ENCODE measurements at regions not wholly inside any gene's neighbourhood (a gene's known extent, or its start where the extent isn't known, plus 50 kb on each side); places are given as distances from the start of the nearest gene placed in this dataset.

DNA sequence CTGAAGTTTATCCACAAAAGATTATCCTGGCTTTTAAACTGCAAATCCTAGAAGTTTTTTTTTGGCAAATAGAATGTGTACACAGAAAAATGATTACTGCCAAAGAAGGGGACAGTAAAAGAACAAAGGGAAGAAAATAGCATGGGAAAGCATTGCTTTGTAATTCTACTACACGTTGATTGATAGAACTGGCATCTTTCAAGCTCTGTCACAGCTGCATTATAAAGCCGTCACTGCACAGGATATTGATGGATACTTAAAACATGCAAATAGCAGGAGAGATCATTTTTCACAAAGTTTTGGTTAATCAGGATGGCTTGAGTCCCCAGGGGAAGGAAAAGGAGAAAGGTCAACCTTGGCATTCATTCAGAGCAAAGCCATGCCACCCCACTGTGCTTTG is 183.7 kb upstream of the RRP15 start:
- no peak overlapping the region for H3K4me3 Mint-ChIP-seq (ENCODE audit: unreplicated experiment)
- TF ChIP-seq CTCF (IDR thresholded peaks at IDR 0.05), result no peak
- no peaks in the 10 kb centered on the region for H3K27me3 Mint-ChIP-seq (ENCODE audit: low read depth)
- peaks cover 1% of the 10 kb centered on the region for H3K36me3 Mint-ChIP-seq (ENCODE audit: low read depth)
- no peak for DNase-seq (ENCODE audit: low spot score)
- no peaks in the 10 kb centered on the region for H3K4me1 Mint-ChIP-seq (ENCODE audit: low read depth)
- peaks cover 22% of the 10 kb centered on the region for H3K9me3 Mint-ChIP-seq (ENCODE audit: low read depth)
- no peak overlapping the region for H3K27ac Mint-ChIP-seq (ENCODE audit: unreplicated experiment)

DNA sequence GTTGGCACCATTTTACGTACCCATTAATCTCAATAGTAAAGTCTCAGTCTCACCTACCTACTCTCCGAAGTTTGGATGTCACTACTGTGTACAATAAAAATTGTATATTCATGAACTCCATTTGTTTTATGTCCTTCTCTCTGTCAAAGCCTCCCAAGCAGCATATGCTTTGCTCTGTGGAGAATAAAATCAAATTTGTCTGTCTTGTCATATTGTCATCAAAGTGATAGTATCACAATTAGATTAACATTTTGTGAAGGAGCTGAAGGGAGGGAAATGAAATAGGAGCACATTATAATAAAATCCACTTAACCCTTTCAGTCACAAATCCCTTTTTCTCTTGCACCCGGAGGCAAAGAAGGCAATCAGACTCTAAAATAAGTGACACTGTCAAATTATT is 177.1 kb upstream of the RRP15 start:
- H3K4me3 Mint-ChIP-seq (ENCODE audit: unreplicated experiment), result no peak overlapping the region
- peaks cover 7% of the 10 kb centered on the region for H3K27me3 Mint-ChIP-seq (ENCODE audit: low read depth)
- peaks cover 3% of the 10 kb centered on the region for H3K9me3 Mint-ChIP-seq (ENCODE audit: low read depth)
- TF ChIP-seq CTCF (IDR thresholded peaks at IDR 0.05), result no peak
- no peak for DNase-seq (ENCODE audit: low spot score)
- H3K27ac Mint-ChIP-seq (ENCODE audit: unreplicated experiment), result no peak overlapping the region
- no peaks in the 10 kb centered on the region for H3K36me3 Mint-ChIP-seq (ENCODE audit: low read depth)
- H3K4me1 Mint-ChIP-seq (ENCODE audit: low read depth), result no peaks in the 10 kb centered on the region

- Mint-ChIP-seq H3K4me3 (ENCODE audit: unreplicated experiment) (no peak overlapping the region), H3K4me1 (ENCODE audit: low read depth) (no peaks in the 10 kb centered on the region), H3K27ac (ENCODE audit: unreplicated experiment) (no peak overlapping the region), H3K27me3 (ENCODE audit: low read depth) (peaks cover 7% of the 10 kb centered on the region), H3K9me3 (ENCODE audit: low read depth) (peaks cover 10% of the 10 kb centered on the region), H3K36me3 (ENCODE audit: low read depth) (no peaks in the 10 kb centered on the region)
- TF ChIP-seq CTCF (IDR thresholded peaks at IDR 0.05), result no peak
- no peak for DNase-seq (ENCODE audit: low spot score)
Observed at GRCh38 chr1:218112862-218113261, 172.2 kb upstream of the RRP15 start.

DNA sequence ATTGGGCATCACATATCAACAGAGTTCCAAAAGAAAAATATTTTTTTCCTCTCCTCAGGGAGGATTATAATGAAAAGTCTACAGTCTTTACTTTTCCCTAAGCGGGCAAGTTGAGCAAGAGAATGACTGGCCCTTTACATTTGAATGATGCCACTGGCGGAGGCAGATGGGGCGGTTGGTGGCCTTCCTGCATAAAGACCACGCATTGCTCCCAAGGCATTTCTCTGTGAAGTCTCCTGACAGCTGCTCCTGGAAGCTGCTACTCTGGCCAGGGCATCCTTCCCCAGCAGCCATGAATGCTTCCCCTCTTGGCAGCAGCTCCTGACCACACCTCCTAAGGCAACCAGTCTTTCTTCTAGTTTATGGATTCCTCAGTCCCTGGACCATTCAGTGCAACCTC is 161.1 kb upstream of the RRP15 start:
- no peak for TF ChIP-seq CTCF (IDR thresholded peaks at IDR 0.05)
- H3K27ac Mint-ChIP-seq (ENCODE audit: unreplicated experiment), result no peak overlapping the region

DNA sequence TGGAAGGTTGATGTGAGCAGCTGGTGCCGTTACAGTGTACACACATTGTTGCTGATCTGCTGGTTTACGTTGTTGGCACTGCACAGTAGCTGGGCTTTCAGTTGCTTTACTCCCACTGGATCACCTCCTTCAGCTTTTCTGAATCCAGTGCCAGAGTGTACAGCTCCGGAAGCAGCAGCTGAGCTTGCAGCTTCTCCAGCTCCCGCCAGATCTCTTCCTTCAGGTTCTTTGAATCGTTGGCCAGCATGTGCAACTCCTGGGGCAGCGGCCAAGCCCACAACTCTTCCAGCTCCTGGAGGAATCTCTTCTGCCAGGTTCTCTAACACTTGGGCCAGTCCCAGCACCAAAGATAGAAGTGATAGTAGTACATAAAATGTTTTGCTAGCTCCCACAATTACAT is 149.7 kb upstream of the RRP15 start:
- H3K4me1 Mint-ChIP-seq (ENCODE audit: low read depth), result no peaks in the 10 kb centered on the region
- no peak overlapping the region for H3K27ac Mint-ChIP-seq (ENCODE audit: unreplicated experiment)
- no peak for DNase-seq (ENCODE audit: low spot score)
- peaks cover 9% of the 10 kb centered on the region for H3K9me3 Mint-ChIP-seq (ENCODE audit: low read depth)
- H3K4me3 Mint-ChIP-seq (ENCODE audit: unreplicated experiment), result no peak overlapping the region
- no peak for TF ChIP-seq CTCF (IDR thresholded peaks at IDR 0.05)
- H3K27me3 Mint-ChIP-seq (ENCODE audit: low read depth), result peaks cover 7% of the 10 kb centered on the region
- H3K36me3 Mint-ChIP-seq (ENCODE audit: low read depth), result no peaks in the 10 kb centered on the region

More for the DNA sequence above, 161.1 kb upstream of the RRP15 start:
- no peaks in the 10 kb centered on the region for H3K36me3 Mint-ChIP-seq (ENCODE audit: low read depth)
- no peak overlapping the region for H3K4me3 Mint-ChIP-seq (ENCODE audit: unreplicated experiment)
- no peaks in the 10 kb centered on the region for H3K9me3 Mint-ChIP-seq (ENCODE audit: low read depth)
- no peaks in the 10 kb centered on the region for H3K4me1 Mint-ChIP-seq (ENCODE audit: low read depth)
- no peaks in the 10 kb centered on the region for H3K27me3 Mint-ChIP-seq (ENCODE audit: low read depth)
- no peak for DNase-seq (ENCODE audit: low spot score)

Data from chondrocyte (in vitro differentiated cells).